ENCODE measurements at regions not wholly inside any gene's neighbourhood (a gene's known extent, or its start where the extent isn't known, plus 50 kb on each side); places are given as distances from the start of the nearest gene placed in this dataset.

GRCh38 chr12:34343766-34344165 lies 321.5 kb downstream of the ALG10 start:
- no peaks in the 10 kb centered on the region for H3K79me2 ChIP-seq (ENCODE audit: control insufficient read depth, insufficient read depth, low read length)
- TF ChIP-seq POLR2A (IDR thresholded peaks at IDR 0.05; ENCODE audit: low read depth, low read length) (no peak), POLR2AphosphoS5 (IDR thresholded peaks at IDR 0.05; ENCODE audit: insufficient read depth, low read depth, low read length) (no peak), GATA2 (IDR thresholded peaks at IDR 0.05; ENCODE audit: insufficient read depth, insufficient read length, low read depth, low read length) (no peak), JUN (IDR thresholded peaks at IDR 0.05; ENCODE audit: borderline replicate concordance, insufficient read depth, insufficient read length, low read depth) (no peak), MYC (IDR thresholded peaks at IDR 0.05; ENCODE audit: low read depth, low read length) (no peak), EZH2 (IDR thresholded peaks at IDR 0.05; ENCODE audit: borderline replicate concordance, low read depth, low read length, severe bottlenecking) (no peak), CTCF (IDR thresholded peaks at IDR 0.05; ENCODE audit: extremely low read depth in 1 of 2, insufficient read depth in 1 of 2, low read depth in 1 of 2, low read length in 2 of 2) (no peak), FOS (IDR thresholded peaks at IDR 0.05; ENCODE audit: borderline replicate concordance, insufficient read depth, low read length) (no peak)
- TF ChIP-seq, protein P1, sequence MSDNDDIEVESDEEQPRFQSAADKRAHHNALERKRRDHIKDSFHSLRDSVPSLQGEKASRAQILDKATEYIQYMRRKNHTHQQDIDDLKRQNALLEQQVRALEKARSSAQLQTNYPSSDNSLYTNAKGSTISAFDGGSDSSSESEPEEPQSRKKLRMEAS (IDR thresholded peaks at IDR 0.05; ENCODE audit: insufficient read depth, insufficient read length): no peak
- no peaks in the 10 kb centered on the region for H3K27me3 ChIP-seq (ENCODE audit: control insufficient read depth in 2 of 2, insufficient read depth in 2 of 2, low read length in 2 of 2)
- H3K4me1 ChIP-seq (ENCODE audit: control insufficient read depth, extremely low read depth, insufficient read depth, low read length): no peaks in the 10 kb centered on the region
- no peak overlapping the region for H3K4me3 ChIP-seq (replicated peaks in 1 of 3; ENCODE audit: insufficient read depth in 1 of 3, low read depth in 1 of 3, low read length in 3 of 3)
- intact Hi-C loops (cut with micrococcal nuclease): no loop called here
- no peak overlapping the region for H3K9ac ChIP-seq (replicated peaks; ENCODE audit: extremely low read depth, insufficient read depth, low read length)
- no peak overlapping the region for H3K4me2 ChIP-seq (ENCODE audit: insufficient read depth, low read length)
- POLR2A ChIA-PET: no interaction called here
- H4K20me1 ChIP-seq (replicated peaks; ENCODE audit: control insufficient read depth, extremely low read depth, insufficient read depth, low read length): no peaks in the 10 kb centered on the region
- H3K9me3 ChIP-seq (replicated peaks; ENCODE audit: control insufficient read depth, insufficient read depth, low read length): peaks cover 3% of the 10 kb centered on the region
- no peak overlapping the region for H3K27ac ChIP-seq (ENCODE audit: insufficient read depth, low read depth, low read length)
- no peaks in the 10 kb centered on the region for H3K36me3 ChIP-seq (ENCODE audit: control insufficient read depth in 2 of 2, extremely low read depth in 1 of 2, insufficient read depth in 2 of 2, low read length in 2 of 2)
- DNase-seq (ENCODE audit: low read depth, low spot score): no peak
- CTCF ChIA-PET: no interaction called here
- H2AFZ ChIP-seq (ENCODE audit: low read depth, low read length): no peak overlapping the region
- BruUV-seq (replicated peaks): no TSS peak
- FAIRE-seq: no peak
- no peaks in the 10 kb centered on the region for H3K9me1 ChIP-seq (replicated peaks; ENCODE audit: control insufficient read depth, extremely low read depth, insufficient read depth, low read length)
- dilution Hi-C loops (cut with MboI; ENCODE audit: extremely low pct_ligation_motif_present, low sequenced_read_pairs): no loop called here
